OCI-LY1 (cell line): ENCODE measurements at regions not wholly inside any gene's neighbourhood (a gene's known extent, or its start where the extent isn't known, plus 50 kb on each side); places are given as distances from the start of the nearest gene placed in this dataset.

Experiments used
- H2AFZ ChIP-seq: fragments of 200-600 bp; sonication (generic), shearing (Covaris generic); 2 replicates; pipeline ENCODE4 v1.6.0; 2014; ENCODE audit warnings: antibody characterized with exemption, mild to moderate bottlenecking, low read length
- H3F3A ChIP-seq: fragments of 200-600 bp; sonication (generic), shearing (Covaris generic); 2 replicates; pipeline ENCODE4 v1.6.0; 2014; ENCODE audit warnings: mild to moderate bottlenecking, antibody characterized with exemption, low read length, moderate library complexity; ENCODE audit not compliant: insufficient read depth
- H3K27ac ChIP-seq: fragments of 200-600 bp; sonication (generic); 2 replicates; pipeline ENCODE4 v1.5.1; 2014; ENCODE audit warnings: low read length, mixed run types, mild to moderate bottlenecking, low read depth; ENCODE audit not compliant: poor library complexity, severe bottlenecking
- H3K27me3 ChIP-seq: fragments of 200-600 bp; sonication (generic); 2 replicates; pipeline ENCODE4 v1.6.0; 2014; ENCODE audit warnings: antibody characterized with exemption, mild to moderate bottlenecking, low read length, moderate library complexity; ENCODE audit not compliant: insufficient read depth
- H3K36me3 ChIP-seq: fragments of 200-600 bp; sonication (generic); 2 replicates; pipeline ENCODE4 v1.6.1; 2014; ENCODE audit warnings: mild to moderate bottlenecking, antibody characterized with exemption, low read length, moderate library complexity, mixed read lengths; ENCODE audit not compliant: insufficient read depth
- H3K4me1 ChIP-seq: fragments of 200-600 bp; sonication (generic); 2 replicates; pipeline ENCODE4 v1.5.1; 2014; ENCODE audit warnings: mild to moderate bottlenecking, low read length, moderate library complexity; ENCODE audit not compliant: insufficient read depth, severe bottlenecking
- H3K4me2 ChIP-seq: fragments of 200-600 bp; sonication (generic), shearing (Covaris generic); 2 replicates; pipeline ENCODE4 v1.6.1; 2014; ENCODE audit warnings: low read length
- H3K4me3 ChIP-seq: fragments of 200-600 bp; sonication (generic); 2 replicates; pipeline ENCODE4 v1.5.1; 2014; ENCODE audit warnings: low read length, low read depth, mild to moderate bottlenecking, mixed read lengths; ENCODE audit not compliant: poor library complexity, severe bottlenecking
- H3K79me2 ChIP-seq: fragments of 200-600 bp; shearing (Covaris generic); 2 replicates; pipeline ENCODE4 v1.6.1; 2016; ENCODE audit warnings: mixed run types, low read length, mixed read lengths; ENCODE audit not compliant: insufficient read depth
- H3K9ac ChIP-seq: fragments of 200-600 bp; sonication (generic), shearing (Covaris generic); 2 replicates; pipeline ENCODE4 v1.6.1; 2014; ENCODE audit warnings: mild to moderate bottlenecking, low read length, mixed read lengths
- H3K9me2 ChIP-seq: fragments of 200-600 bp; sonication (generic), shearing (Covaris generic); 2 replicates; pipeline ENCODE4 v1.6.1; 2014; ENCODE audit warnings: low read depth, mild to moderate bottlenecking, low read length, mixed read lengths
- H3K9me3 ChIP-seq: fragments of 200-600 bp; shearing (Covaris generic); 2 replicates; pipeline ENCODE4 v1.6.1; 2014; ENCODE audit warnings: low read length, mixed read lengths
- H4K20me1 ChIP-seq: fragments of 200-600 bp; sonication (generic), shearing (Covaris generic); 2 replicates; pipeline ENCODE4 v1.6.0; 2016; ENCODE audit warnings: mild to moderate bottlenecking, low read length; ENCODE audit not compliant: insufficient read depth
- CTCF ChIP-seq: fragments of 200-600 bp; sonication (generic), shearing (Covaris generic); IDR thresholded peaks from 2 replicates; pipeline ENCODE4 v1.5.1; 2017; ENCODE audit warnings: mild to moderate bottlenecking, antibody characterized with exemption, low read length, moderate library complexity, mixed read lengths
- EZH2 ChIP-seq: fragments of 200-600 bp; sonication (generic), shearing (Covaris generic); IDR thresholded peaks from 2 replicates; pipeline ENCODE4 v1.8.0; 2017; ENCODE audit warnings: borderline replicate concordance, mixed run types, mild to moderate bottlenecking, antibody characterized with exemption, low read length, moderate library complexity, mixed read lengths

DNA sequence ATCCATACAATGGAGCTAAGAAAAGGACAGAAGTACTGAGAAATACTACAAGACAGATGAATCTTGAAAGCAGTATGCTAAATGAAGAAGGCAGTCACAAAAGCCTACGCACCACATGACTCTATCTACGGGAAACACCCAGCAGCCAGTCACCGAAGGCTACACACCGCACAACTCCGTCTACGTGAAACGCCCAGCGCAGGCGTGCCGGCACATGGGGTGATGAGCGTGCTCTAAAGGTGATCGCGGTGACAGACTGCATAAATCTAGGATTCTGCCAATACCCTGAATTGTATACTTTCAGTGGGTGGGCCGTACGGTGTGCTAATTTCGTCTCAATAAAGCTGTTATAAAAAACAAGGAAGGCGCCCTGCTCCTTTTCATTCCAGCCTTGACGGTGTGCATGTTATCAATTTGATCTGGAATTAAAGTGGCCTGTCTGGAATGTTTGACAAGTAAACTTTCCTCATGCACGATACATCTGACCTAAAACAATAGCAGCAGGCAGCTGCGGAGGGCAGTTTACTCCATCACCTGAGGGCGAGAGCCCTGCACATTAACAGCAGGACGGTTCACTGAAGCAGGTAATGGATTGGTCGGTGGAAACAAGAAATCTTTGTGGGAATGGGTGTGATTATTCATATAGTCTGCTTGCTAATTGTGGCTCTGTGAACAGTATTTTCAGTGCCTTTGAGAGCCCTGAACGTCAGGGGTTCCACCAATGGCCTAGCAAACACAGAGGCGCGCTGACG is 86.2 kb upstream of the SALL3 start:
- no peaks in the 10 kb centered on the region for H3K4me1 ChIP-seq
- no peak overlapping the region for H3K27ac ChIP-seq
- no peaks in the 10 kb centered on the region for H3K79me2 ChIP-seq
- peaks cover 7% of the 10 kb centered on the region; the same call in 1 of the 2 replicates for H3K9me3 ChIP-seq
- H4K20me1 ChIP-seq, result no peaks in the 10 kb centered on the region
- H3K4me2 ChIP-seq, result no peak overlapping the region
- no peak overlapping the region for H3K9ac ChIP-seq
- no peak overlapping the region for H2AFZ ChIP-seq
- no peaks in the 10 kb centered on the region for H3F3A ChIP-seq
- no peaks in the 10 kb centered on the region for H3K27me3 ChIP-seq
- H3K36me3 ChIP-seq, result no peaks in the 10 kb centered on the region
- no peak overlapping the region for H3K4me3 ChIP-seq
- TF ChIP-seq EZH2, result no peak
- no peak for TF ChIP-seq CTCF
- H3K9me2 ChIP-seq, result no peaks in the 10 kb centered on the region

- Histone ChIP-seq H3K9ac (no peak overlapping the region), H3K4me1 (no peaks in the 10 kb centered on the region), H4K20me1 (no peaks in the 10 kb centered on the region), H3K4me3 (no peak overlapping the region), H3K4me2 (no peak overlapping the region), H3K9me2 (no peaks in the 10 kb centered on the region), H3K79me2 (no peaks in the 10 kb centered on the region), H3K36me3 (no peaks in the 10 kb centered on the region), H3K9me3 (peaks cover 4% of the 10 kb centered on the region; the same call in 1 of the 2 replicates), H2AFZ (no peak overlapping the region), H3K27ac (no peak overlapping the region), H3F3A (no peaks in the 10 kb centered on the region), H3K27me3 (no peaks in the 10 kb centered on the region)
- TF ChIP-seq EZH2 (no peak), CTCF (no peak)
Measured at GRCh38 chr18:78894033-78894305, 85.6 kb upstream of the SALL3 start.

- no peaks in the 10 kb centered on the region for H3K79me2 ChIP-seq
- no peaks in the 10 kb centered on the region for H3K36me3 ChIP-seq
- H3K4me1 ChIP-seq, result no peaks in the 10 kb centered on the region
- H3K9me3 ChIP-seq, result no peaks in the 10 kb centered on the region
- no peak overlapping the region for H2AFZ ChIP-seq
- H3K4me3 ChIP-seq, result no peak overlapping the region
- TF ChIP-seq CTCF (no peak), EZH2 (no peak)
- H3K9me2 ChIP-seq, result no peaks in the 10 kb centered on the region
- H3F3A ChIP-seq, result no peaks in the 10 kb centered on the region
- no peak overlapping the region for H3K9ac ChIP-seq
- no peak overlapping the region for H3K27ac ChIP-seq
- no peaks in the 10 kb centered on the region for H3K27me3 ChIP-seq
- H3K4me2 ChIP-seq, result no peak overlapping the region
- H4K20me1 ChIP-seq, result no peaks in the 10 kb centered on the region
Measured at GRCh38 chr18:78895207-78896001, 84.2 kb upstream of the SALL3 start.
